HepG2 (cell line): ENCODE measurements at regions not wholly inside any gene's neighbourhood (a gene's known extent, or its start where the extent isn't known, plus 50 kb on each side); places are given as distances from the start of the nearest gene placed in this dataset.
A peak's percentile ranks its signal among the peaks of the same experiment; 100 is the strongest.

Experiments
- ATAC-seq: fragments of 200-7000 bp; cut with Tn5 transposase; 3 replicates; pipeline ENCODE4 v1.9.1; 2020; ENCODE audit warnings: mild to moderate bottlenecking, moderate library complexity
- BruUV-seq: library from RNA; stranded (reverse); fragments of 400-500 nt; replicated peaks from 2 replicates; lab custom pipeline; 2021; lab: Mats Ljungman, UMichigan
- CTCF ChIA-PET: fragments of 300-600 bp; formaldehyde crosslinking; extraction: SDS; loops from one replicate; lab custom pipeline; 2021; ENCODE audit warnings: low total read pairs, inconsistent platforms, low intra/inter-chr PET ratio; lab: Yijun Ruan, JAX
- POLR2A ChIA-PET: fragments of 350-600 bp; sonication (Branson Sonifier 250); formaldehyde crosslinking; loops from one replicate; lab custom pipeline; 2020; ENCODE audit warnings: antibody characterized with exemption, inconsistent platforms; lab: Yijun Ruan, JAX
- DNase-seq: peaks from one replicate; pipeline ENCODE4 v3.0.0-alpha.2; 2015; ENCODE audit warnings: low spot score
- FAIRE-seq: peaks from 3 replicates; lab custom pipeline; 2011; peaks lifted over from hg19 to GRCh38; lab: Jason Lieb, UNC
- H2AFZ ChIP-seq: one replicate; pipeline ENCODE4 v1.6.1; 2011; ENCODE audit warnings: low read length, inconsistent platforms
- H3K27ac ChIP-seq: fragments of 300-600 bp; 3 replicates; pipeline ENCODE4 v1.8.0; 2011; ENCODE audit warnings: mixed run types, mild to moderate bottlenecking, mixed read lengths, low read length, inconsistent platforms; ENCODE audit not compliant: insufficient read depth; ENCODE audit errors: extremely low read length
- H3K27me3 ChIP-seq, 2 experiments: fragments of 200-600 bp in 1 of 2; 2 replicates in 1 of 2; 3 replicates in 1 of 2; pipeline versions ENCODE4 v1.6.0 to v1.8.0; 2011; ENCODE audit warnings: low read length in 2 of 2, mild to moderate bottlenecking in 2 of 2, moderate library complexity in 2 of 2, inconsistent platforms in 1 of 2; ENCODE audit not compliant: insufficient read depth in 2 of 2, control insufficient read depth in 1 of 2
- H3K36me3 ChIP-seq, 2 experiments: fragments of 200-600 bp in 1 of 2; replicated peaks in 1 of 2; 2 replicates in 1 of 2; 3 replicates in 1 of 2; pipeline versions ENCODE4 v1.5.1 to v1.8.0; 2011; ENCODE audit warnings: low read length in 2 of 2, inconsistent platforms in 1 of 2; ENCODE audit not compliant: insufficient read depth in 2 of 2, control insufficient read depth in 1 of 2
- H3K4me1 ChIP-seq: 2 replicates; pipeline ENCODE4 v1.5.1; 2012; ENCODE audit warnings: low read length, inconsistent platforms; ENCODE audit not compliant: insufficient read depth
- H3K4me2 ChIP-seq: 2 replicates; pipeline ENCODE4 v1.6.0; 2011; ENCODE audit warnings: low read depth, low read length, inconsistent platforms
- H3K4me3 ChIP-seq, 3 experiments: fragments of 200-600 bp in 1 of 3; sonication (generic), shearing (Covaris generic) in 1 of 3; replicated peaks in 1 of 3; 2 replicates each; pipeline ENCODE4 v1.5.1; 2011 to 2016; ENCODE audit warnings: low read length in 3 of 3, inconsistent platforms in 2 of 3, low read depth in 2 of 3, mild to moderate bottlenecking in 2 of 3, control low read depth in 1 of 3, mixed read lengths in 1 of 3; ENCODE audit not compliant: insufficient read depth in 1 of 3
- H3K79me2 ChIP-seq: one replicate; pipeline ENCODE4 v1.6.1; 2011; ENCODE audit warnings: low read length, inconsistent platforms; ENCODE audit not compliant: insufficient read depth
- H3K9ac ChIP-seq: 2 replicates; pipeline ENCODE4 v1.6.0; 2011; ENCODE audit warnings: mild to moderate bottlenecking, low read depth, low read length, inconsistent platforms; ENCODE audit not compliant: insufficient read depth
- H3K9me3 ChIP-seq: 2 replicates; pipeline ENCODE4 v1.5.1; 2012; ENCODE audit warnings: mild to moderate bottlenecking, low read length
- H4K20me1 ChIP-seq: 2 replicates; pipeline ENCODE4 v1.6.0; 2011; ENCODE audit warnings: inconsistent platforms, mild to moderate bottlenecking, low read length, moderate library complexity; ENCODE audit not compliant: insufficient read depth
- CEBPB ChIP-seq: IDR thresholded peaks from 2 replicates; pipeline ENCODE4 v1.6.1; 2011; ENCODE audit warnings: low read depth, low read length, improper control_type of control experiment, borderline replicate concordance
- CSRNP1 ChIP-seq: sonication (generic); formaldehyde crosslinking; IDR thresholded peaks from 2 replicates; pipeline ENCODE4 v1.8.1; 2023; ENCODE audit warnings: mild to moderate bottlenecking, missing genetic modification reagents
- JUNB ChIP-seq: sonication (generic); formaldehyde crosslinking; IDR thresholded peaks from 2 replicates; pipeline ENCODE4 v1.8.0; 2022; ENCODE audit warnings: missing genetic modification reagents, mild to moderate bottlenecking, borderline replicate concordance
- NFIC ChIP-seq: IDR thresholded peaks from 2 replicates; pipeline ENCODE4 v1.6.1; 2012; ENCODE audit warnings: mild to moderate bottlenecking, low read length, inconsistent platforms
- NR2F6 ChIP-seq, 2 experiments: IDR thresholded peaks; 2 replicates each; pipeline ENCODE4 v1.6.1; 2016; ENCODE audit warnings: antibody characterized with exemption in 1 of 2, mild to moderate bottlenecking in 1 of 2
- RBAK ChIP-seq: sonication (generic); formaldehyde crosslinking; IDR thresholded peaks from 2 replicates; pipeline ENCODE4 v1.5.1; 2020; ENCODE audit warnings: mild to moderate bottlenecking, missing genetic modification reagents
- RERE ChIP-seq: IDR thresholded peaks from 2 replicates; pipeline ENCODE4 v1.6.1; 2016; ENCODE audit warnings: low read depth, missing genetic modification reagents, missing compliant biosample characterization
- SRSF4 ChIP-seq: fragments of 200-400 bp; formaldehyde crosslinking; IDR thresholded peaks from one replicate; pipeline ENCODE4 v1.6.1; 2018; ENCODE audit warnings: mild to moderate bottlenecking, low read depth, low read length, moderate library complexity; ENCODE audit not compliant: poor library complexity, severe bottlenecking
- STAG1 ChIP-seq: sonication (generic); formaldehyde crosslinking; IDR thresholded peaks from 2 replicates; pipeline ENCODE4 v1.4.0; 2020; ENCODE audit warnings: missing genetic modification reagents
- TCF7 ChIP-seq: sonication (generic); IDR thresholded peaks from 2 replicates; pipeline ENCODE4 v1.6.1; 2016; ENCODE audit warnings: antibody characterized with exemption, low read depth
- ZBTB38 ChIP-seq: sonication (generic); formaldehyde crosslinking; IDR thresholded peaks from 2 replicates; pipeline ENCODE4 v1.5.1; 2020; ENCODE audit warnings: mild to moderate bottlenecking, missing genetic modification reagents
- ZBTB42 ChIP-seq: sonication (generic); formaldehyde crosslinking; IDR thresholded peaks from 2 replicates; pipeline ENCODE4 v1.5.0; 2020; ENCODE audit warnings: mild to moderate bottlenecking, missing genetic modification reagents
- ZNF207 ChIP-seq: fragments of 450-650 bp; IDR thresholded peaks from 2 replicates; pipeline ENCODE4 v1.6.1; 2016; ENCODE audit warnings: antibody characterized with exemption, borderline replicate concordance
- ZNF24 ChIP-seq: fragments of 450-650 bp; IDR thresholded peaks from 2 replicates; pipeline ENCODE4 v1.6.1; 2017; ENCODE audit warnings: antibody characterized with exemption, mild to moderate bottlenecking
- ZNF317 ChIP-seq: sonication (generic); formaldehyde crosslinking; IDR thresholded peaks from 2 replicates; pipeline ENCODE4 v1.5.0; 2020; ENCODE audit warnings: mild to moderate bottlenecking, missing genetic modification reagents
- ZNF331 ChIP-seq: sonication (generic); formaldehyde crosslinking; IDR thresholded peaks from 2 replicates; pipeline ENCODE4 v1.4.0; 2020; ENCODE audit warnings: missing genetic modification reagents
- ZNF580 ChIP-seq: IDR thresholded peaks from 2 replicates; pipeline ENCODE4 v1.6.1; 2016; ENCODE audit warnings: low read depth, borderline replicate concordance
- ZNF839 ChIP-seq: sonication (generic); formaldehyde crosslinking; IDR thresholded peaks from 2 replicates; pipeline ENCODE4 v1.4.0; 2020; ENCODE audit warnings: missing genetic modification reagents, mild to moderate bottlenecking, borderline replicate concordance
- ZSCAN12 ChIP-seq: sonication (generic); formaldehyde crosslinking; IDR thresholded peaks from 2 replicates; pipeline ENCODE4 v1.9.0; 2021; ENCODE audit warnings: mild to moderate bottlenecking, missing genetic modification reagents
- WGBS: methylation state at CpG from one replicate; pipeline ENCODE4 v1.1.6; 2017; ENCODE audit warnings: low lambda C conversion rate; 5-methylcytosine and 5-hydroxymethylcytosine counted together
- in situ Hi-C: cut with HindIII; loops from 2 replicates; pipeline ENCODE4 v1.10.0; 2017; ENCODE audit warnings: low pct_unique_long_range_greater_than_20kb; ENCODE audit not compliant: extremely low pct_ligation_motif_present
- intact Hi-C: fragments of 100-400 bp; cut with micrococcal nuclease; formaldehyde crosslinking; loops from one replicate; pipeline ENCODE4 v1.10.0; 2022; ENCODE audit not compliant: unreplicated experiment

- H4K20me1 ChIP-seq: no peaks in the 10 kb centered on the region
- CTCF ChIA-PET: no interaction called here
- H3K9ac ChIP-seq: no peak overlapping the region
- no peak overlapping the region for H3K4me3 ChIP-seq
- no peaks in the 10 kb centered on the region for H3K36me3 ChIP-seq
- no peaks in the 10 kb centered on the region for H3K27me3 ChIP-seq
- no peaks in the 10 kb centered on the region for H3K9me3 ChIP-seq
- ATAC-seq: peak; percentile 54
- 56% methylated on average over 9 of the region's 9 CpGs for WGBS
- no peaks in the 10 kb centered on the region for H3K79me2 ChIP-seq
- POLR2A ChIA-PET: no interaction called here
- no TSS peak for BruUV-seq
- no peak overlapping the region for H3K27ac ChIP-seq
- FAIRE-seq: no peak
- in situ Hi-C loops: no loop called here
- intact Hi-C loops: no loop called here
- no peak overlapping the region for H2AFZ ChIP-seq
- DNase-seq: peak; percentile 32
- peak overlapping the region; percentile 6; the same call in 1 of the 2 replicates for H3K4me2 ChIP-seq
- H3K4me1 ChIP-seq: peaks cover 9% of the 10 kb centered on the region; the same call in 1 of the 2 replicates
- no peak for TF ChIP-seq STAG1
- no peak for TF ChIP-seq CEBPB
- no peak for TF ChIP-seq ZNF331
- TF ChIP-seq NFIC: no peak
- TF ChIP-seq JUNB (CRISPR knock-in tag): no peak
- no peak for TF ChIP-seq NR2F6 (IDR thresholded peaks at IDR 0.05)
- TF ChIP-seq NR2F6 (CRISPR knock-in tag; IDR thresholded peaks at IDR 0.05): no peak
- TF ChIP-seq ZNF317 (CRISPR knock-in tag): no peak
- no peak for TF ChIP-seq ZNF24
- peak; percentile 14; the same call in 1 of the 2 replicates for TF ChIP-seq TCF7
- no peak for TF ChIP-seq CSRNP1 (CRISPR knock-in tag)
- no peak for TF ChIP-seq RBAK (CRISPR knock-in tag)
- no peak for TF ChIP-seq ZBTB38
- no peak for TF ChIP-seq ZNF839
- no peak for TF ChIP-seq RERE
- TF ChIP-seq ZNF580 (CRISPR knock-in tag): no peak
- no peak for TF ChIP-seq ZNF207
- TF ChIP-seq ZBTB42 (CRISPR knock-in tag): no peak
- no peak for TF ChIP-seq SRSF4
- TF ChIP-seq ZSCAN12 (CRISPR knock-in tag): no peak
Observed at GRCh38 chr2:7180638-7181370, 263.6 kb downstream of the RNF144A start.
